HT1080 (cell line): ENCODE measurements at regions not wholly inside any gene's neighbourhood (a gene's known extent, or its start where the extent isn't known, plus 50 kb on each side); places are given as distances from the start of the nearest gene placed in this dataset.

Experiments
- DNase-seq: peaks from one replicate; pipeline ENCODE4 v3.0.0-alpha.2; 2015; ENCODE audit warnings: low read depth

DNA sequence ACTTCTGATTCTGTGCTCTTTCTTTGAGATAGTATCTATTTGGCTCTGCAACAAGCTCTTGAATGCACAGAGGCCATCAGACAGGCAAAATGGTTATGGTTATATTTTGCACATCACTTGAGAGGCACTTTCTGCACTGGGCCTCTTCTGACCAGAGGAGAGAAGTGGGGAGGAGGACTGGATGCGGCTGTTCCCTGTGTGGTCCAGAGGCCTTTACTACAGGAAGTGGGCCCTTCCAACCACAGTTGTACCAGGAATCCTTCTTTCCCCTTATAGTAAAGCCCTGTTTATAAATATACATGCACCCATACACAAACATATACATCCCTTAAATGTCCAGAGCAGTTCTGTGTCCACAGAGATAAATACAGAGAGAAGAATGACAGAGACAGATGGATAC, 182.7 kb upstream of the HHIP start:
- no peak for DNase-seq

DNA sequence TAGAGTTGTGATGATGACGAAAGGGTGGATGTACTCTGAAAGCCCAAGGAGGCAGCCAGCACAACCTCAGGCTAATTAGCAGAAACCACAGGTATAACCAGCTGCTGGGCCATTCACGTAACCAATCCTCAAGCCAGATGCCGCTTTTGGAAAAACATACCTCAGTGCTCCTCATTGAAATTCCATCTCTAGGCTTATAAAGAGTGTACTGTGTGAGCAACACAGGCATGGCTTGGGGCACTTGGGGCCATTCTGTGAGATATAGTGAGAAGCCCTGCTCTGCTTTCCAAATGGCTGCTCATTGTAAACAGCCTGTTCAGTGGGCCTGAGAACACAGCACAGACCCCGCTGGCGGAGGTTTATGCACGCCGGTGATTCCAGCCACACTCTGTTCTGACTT, 182.1 kb upstream of the HHIP start:
- DNase-seq: no peak

DNA sequence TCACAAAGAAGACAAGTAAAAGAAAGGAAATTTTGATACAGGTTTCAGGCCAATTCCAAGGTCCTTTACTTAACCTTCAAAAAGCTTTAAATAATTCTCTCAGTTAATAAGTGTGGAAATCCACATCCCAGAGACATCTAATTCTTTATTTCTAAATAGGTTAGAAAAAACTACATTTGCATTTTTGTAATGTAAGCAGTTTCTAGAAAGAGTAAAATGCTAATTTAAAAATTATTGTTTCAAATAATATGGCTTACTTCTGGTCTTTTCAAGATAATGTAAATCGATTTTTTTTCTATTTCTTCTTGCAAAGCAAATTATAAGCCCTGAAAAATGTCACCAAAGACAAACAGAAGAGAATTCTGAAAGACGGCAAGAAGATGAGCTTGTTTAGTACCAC, 180.4 kb upstream of the HHIP start:
- DNase-seq: no peak

DNA sequence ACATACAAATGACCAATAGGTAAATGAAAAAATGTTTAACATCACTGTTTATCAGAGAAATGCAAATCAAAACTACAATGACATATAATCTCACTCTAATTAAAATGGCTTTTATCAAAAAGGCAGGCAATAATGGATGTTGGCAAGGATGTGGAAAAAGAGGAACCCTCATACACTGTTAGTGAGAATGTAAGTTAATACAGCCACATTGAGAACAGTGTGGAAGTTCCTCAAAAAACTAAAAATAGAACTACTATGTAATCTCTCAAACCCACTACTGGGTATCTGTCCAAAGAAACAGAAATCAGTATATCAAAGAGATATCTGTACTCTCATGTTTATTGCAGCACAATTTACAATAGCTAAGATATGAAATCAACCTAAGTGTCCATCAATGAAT, 165.9 kb upstream of the HHIP start:
- DNase-seq: no peak

DNA sequence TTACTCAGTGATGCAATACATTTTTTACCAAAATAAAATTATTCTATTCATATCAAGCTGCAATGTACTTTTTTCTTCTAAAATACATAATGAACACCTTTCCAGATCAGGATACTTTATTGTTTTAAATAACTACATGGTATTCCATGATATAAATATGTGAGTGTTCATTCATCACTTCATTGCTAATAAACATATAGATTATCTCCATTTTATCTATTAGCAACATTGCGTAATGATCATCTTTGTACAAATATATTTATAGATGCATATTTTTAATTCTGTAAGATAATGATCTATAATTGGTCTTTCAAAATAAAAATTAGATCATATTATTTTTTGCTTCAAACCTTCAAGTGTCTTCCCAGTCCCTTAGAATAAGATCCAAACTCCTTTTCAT, 156.1 kb upstream of the HHIP start:
- no peak for DNase-seq

DNA sequence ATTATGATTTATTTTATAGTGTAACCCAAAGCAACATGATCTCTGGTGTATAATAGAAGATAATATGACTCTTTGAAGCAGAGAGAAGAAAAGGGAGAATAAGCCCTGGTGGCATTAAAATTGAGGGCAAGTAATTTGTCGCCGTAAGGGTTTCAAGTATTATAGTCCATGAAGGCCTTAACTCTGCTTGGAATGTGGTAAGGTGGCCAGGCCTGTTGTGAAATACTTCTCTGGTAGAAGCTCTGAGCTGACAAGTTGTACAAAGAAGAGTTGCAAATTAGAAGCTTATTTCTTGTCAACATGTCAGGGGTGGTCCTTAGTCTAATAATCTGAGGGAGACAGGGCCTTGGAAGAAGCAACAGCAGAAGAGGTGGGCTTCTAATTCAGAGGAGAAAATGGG, 151.7 kb upstream of the HHIP start:
- no peak for DNase-seq

DNA sequence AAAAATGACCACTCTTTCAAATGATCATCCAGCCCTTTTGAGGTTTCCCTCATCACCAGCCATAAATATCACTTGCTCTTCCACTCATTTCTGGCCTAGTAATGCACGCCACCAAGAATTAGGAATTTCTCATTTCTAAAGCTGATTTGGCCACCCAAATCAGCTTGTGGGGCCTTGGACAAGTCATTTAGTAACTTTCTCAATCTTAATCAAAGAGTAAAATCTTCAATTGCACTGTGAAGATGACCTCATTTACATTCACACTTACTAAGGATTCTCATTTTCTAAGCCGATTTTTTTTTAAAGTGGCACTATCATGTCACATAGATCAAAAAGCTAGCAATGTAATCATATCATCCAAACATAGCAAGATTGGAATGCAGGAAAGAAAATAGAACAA, 150.0 kb upstream of the HHIP start:
- DNase-seq: no peak

DNA sequence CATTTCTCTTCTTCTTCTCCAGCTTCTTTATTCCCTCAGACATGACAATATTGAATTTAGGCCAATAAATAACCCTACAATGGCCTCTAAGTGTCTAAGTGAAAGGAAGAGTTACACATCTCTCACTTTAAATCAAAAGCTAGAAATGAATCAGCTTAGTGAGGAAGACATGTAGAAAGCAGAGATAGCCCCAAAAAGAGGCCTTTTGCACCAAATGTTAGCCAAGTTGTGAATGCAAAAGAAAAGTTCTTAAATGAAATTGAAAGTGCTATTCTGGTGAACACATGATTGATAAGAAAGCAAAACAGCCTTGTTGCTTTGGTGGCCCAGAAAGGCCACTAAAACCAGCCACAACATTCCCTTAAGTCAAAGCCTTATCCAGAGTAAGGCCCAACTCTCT, 146.2 kb upstream of the HHIP start:
- no peak for DNase-seq

DNA sequence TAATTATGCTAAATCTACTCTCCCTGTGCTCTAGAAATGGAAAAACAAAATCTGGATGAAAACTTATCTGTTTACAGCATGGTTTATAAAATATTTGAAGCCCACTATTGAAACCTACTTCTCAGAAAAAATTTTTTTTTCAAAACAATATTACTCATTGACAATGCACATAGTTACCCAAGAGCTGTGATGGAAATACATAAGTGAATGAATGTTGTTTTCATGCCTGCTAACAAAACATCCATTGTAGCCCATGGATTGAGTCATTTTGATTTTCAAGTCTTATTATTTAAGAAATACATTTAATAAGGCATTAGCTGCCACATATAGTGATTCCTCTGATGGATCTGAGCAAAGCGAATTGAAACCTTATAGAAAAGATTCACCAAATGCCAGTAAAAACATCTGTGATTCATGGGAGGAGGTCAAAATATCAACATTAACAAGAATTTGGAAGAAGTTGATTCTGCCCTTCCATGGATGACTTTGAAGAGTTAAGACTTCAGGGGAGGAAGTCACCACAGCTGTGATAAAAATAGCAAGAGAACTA, 144.7 kb upstream of the HHIP start:
- DNase-seq: no peak

DNA sequence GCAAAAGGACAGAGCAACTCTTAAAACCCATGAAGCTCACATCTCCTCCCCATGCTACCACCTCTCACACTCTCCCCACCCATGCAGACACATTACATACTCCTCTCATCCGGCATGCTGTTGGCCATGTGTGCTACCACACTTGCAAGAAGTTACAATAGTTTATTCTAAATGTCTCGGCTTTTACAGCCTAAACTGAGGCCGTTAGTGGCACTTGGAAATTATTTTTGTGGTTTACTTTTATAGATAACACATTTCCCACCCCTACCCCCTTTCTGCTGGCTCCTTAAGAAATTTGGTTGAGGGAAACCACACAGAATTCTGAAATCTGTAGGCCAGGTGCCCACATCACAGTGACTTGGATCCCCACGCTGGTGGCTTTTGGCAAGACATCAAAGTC, 141.1 kb upstream of the HHIP start:
- DNase-seq: no peak

DNA sequence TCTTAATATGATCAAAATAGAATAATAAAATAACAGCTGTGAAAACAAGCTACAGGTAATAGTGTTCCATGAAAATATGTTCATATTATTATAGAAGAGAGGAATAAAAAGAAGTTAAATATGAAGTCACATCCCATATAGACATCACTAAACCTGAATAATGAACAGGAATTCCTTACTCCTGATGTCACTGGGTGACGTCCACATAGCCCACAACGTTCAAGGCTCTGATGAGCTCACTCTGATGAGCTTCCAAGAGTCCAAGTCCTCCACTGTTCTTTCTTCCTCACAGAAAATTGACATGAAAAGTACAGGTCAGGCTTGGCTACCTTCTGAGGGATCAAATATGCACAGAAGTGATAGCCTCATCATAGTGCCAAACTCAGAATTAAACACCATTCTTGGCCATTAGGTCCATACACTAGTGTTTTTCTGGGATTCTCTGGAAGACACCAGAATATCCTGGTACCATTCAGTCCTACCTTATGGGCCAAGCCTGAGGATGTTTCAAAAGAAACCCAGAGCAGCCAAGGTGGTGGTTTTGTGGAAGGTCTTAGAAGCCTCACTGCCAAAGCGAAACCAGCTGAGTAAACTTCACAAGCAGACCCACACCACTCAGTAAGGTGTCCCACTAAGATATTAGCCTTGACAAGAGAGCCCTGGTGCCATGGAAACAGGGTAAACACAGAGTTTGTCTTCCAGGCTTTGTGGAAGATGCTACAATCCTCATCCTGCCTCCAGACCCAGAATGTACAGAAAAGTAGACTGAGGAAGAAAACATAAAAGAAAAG, 138.4 kb upstream of the HHIP start:
- DNase-seq: peak; percentile 15

DNA sequence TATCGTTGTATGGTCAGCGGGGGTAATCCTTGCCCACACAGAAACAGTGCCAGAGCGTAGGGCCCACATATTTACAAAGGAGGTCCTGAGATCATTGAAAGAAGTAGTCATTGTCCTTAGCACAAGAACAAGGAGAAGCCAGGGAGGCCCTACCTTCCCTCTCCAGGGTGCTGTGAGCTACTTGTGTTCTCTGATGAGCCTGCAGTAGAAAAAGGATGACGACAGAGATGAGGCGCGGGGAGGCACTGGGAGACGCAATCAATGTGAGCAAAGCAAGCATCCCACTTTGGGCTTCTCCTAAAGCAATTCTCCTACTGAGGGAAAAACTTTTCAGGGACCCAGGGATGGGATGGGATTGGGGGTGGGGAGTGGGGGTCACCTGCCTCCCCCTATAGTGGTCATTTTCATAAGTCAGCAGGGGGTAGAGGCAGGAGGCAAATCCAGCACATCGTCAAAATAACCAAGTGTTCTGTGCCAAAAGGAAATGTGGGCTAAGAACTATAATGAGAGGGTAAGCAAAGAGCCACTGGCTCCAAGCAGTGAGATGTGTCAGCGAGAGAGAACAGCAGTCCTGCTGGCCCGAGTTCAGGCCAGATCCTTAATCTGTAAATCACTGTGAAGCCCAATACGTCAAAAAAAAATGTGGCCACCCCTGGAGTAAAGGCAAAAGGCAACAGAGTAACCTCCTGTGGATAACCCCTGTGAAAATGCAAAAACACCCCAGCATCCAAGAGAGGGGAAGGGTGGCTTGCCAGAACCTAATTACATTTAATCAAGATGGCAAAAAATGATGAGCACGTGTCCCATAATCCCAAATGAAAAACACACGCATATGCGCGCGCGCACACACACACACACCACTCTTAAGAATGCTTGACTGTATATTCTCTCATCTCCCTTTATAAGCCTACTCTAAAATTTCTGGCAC, 136.6 kb upstream of the HHIP start:
- no peak for DNase-seq

DNA sequence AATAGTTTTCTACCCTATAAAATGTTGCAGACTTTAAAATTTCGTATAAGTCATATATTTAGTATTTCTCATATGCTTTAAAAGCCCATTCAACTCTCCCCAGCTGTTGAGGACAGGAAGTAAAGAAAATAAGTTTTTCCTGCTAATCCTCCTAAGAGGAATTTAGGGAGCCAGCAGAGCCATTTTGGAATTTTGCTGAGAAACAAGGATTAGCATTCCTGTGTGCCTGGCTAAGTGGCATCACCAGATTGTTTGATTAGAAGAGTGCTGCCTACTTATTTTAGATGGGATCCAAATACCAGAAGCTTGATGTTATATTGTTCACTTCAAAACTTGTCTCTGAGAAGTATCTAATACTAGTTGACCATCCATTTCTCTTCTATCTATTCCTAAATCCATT, 131.2 kb upstream of the HHIP start:
- DNase-seq: no peak

DNA sequence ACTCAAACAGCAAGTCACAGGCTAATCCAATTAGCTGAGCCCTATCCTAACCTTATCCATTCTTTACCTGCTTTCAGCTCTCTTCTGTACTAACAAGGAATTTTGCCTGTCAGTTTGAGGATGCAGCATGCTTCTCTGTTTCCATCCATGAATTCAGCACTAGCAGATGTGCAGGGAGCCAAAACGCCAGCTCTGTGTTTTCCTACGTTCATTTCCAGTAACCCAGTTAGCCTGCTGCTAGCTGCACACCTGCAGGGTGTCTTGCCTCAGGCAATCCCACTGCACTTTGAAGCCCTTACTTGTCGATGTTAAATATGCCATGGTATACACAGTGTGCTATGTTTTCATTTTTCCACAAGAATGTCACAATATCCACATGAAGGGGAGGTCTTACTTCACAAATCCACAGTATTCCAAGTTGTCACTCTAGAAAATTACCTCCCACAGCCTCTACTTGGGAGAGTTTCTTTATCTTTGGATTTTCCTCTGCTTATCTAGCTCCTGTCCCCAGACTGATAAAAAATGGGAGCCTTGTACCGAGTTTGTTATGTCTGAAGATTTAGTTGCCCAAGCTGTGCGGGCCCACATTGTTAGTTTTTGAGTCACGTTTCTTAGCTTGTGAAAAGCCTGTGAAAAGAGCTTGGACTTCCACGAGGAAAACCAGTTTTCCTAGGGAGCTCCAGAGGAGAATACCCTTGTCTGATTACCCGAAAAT, 127.6 kb upstream of the HHIP start:
- no peak for DNase-seq

DNA sequence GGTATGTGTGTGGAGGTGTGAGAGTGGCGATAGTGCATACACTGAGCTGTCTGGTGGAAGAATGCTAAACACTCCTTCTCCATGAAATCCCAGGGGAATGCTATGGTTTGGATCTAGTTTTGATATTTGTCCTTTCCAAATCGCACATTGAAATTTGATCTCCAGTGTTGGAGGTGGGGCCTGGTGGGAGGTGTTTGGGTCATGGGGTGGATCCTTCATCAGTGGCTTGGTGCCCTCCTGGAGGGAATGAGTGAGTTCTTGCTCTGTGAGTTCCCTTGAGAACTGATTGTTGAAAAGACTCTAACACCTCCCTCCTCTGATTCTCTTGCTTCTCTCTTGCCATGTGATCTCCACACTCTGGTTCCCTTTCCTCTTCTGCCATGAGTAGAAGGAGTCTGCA, 114.1 kb upstream of the HHIP start:
- DNase-seq: no peak

DNA sequence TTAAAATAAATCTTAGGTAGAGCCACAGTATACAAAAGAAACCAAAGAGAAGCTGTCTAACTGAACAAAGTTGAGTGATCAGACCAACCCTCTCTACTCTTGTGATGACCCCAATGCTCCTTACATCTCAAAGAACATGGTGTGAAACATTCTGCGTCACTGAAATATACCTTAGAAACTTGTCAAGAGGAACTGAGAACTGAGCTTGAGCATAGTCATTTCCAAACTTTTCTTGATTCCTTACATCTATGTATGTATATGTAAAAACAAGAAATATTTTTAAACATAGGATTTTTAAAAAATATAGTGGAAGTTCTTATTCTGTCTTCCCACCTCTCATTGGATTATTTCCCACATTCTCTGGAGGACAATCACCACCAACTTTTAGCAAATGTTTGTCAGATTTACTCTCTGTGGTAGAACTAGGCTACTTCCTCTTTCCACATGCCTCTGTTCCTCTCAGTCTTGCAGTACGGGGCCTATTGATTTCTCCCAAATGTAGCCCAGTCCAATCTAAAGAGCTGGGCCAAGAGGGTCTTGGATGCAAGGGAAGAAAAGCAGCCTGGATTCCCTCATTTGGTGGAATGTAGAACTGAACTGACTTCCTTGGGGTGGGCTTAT, 98.2 kb upstream of the HHIP start:
- no peak for DNase-seq

DNA sequence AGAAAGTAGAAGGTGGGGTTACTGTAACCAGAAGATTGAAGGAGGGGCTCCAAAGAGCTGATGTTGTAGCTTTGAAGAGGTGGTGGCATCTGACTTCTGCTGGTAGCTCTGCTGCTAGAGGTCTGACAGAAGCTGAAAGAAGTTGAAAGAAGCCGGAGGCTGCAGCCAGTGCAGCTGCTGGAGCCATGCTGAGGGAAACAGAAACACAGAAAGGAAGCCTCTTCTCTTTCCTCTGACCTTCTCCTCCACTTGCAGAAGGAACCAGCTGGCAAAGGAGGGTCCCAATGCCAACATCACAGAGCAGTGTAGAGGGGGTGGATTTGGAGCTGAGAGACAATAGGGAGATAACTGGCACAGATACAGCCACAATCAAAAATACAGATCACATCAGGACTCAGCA, 89.3 kb upstream of the HHIP start:
- no peak for DNase-seq

DNA sequence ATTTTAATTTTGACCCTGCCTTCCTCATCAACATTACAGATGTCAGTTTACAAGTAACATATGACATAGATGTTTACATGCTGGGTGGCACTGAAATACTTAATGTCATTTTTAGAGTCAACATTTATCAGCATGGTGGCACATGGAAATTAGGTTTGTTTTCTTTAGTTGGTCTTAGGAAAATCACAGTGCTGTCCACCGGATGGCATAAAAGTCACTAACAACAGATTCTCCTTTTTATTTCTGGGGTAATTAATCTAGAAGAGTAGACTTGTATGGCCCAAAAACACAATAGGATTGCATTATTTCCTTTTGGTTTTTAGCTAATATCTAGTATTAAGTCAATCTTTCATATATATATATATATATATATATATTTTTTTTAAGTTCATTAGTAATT, 88.6 kb upstream of the HHIP start:
- DNase-seq: no peak

DNA sequence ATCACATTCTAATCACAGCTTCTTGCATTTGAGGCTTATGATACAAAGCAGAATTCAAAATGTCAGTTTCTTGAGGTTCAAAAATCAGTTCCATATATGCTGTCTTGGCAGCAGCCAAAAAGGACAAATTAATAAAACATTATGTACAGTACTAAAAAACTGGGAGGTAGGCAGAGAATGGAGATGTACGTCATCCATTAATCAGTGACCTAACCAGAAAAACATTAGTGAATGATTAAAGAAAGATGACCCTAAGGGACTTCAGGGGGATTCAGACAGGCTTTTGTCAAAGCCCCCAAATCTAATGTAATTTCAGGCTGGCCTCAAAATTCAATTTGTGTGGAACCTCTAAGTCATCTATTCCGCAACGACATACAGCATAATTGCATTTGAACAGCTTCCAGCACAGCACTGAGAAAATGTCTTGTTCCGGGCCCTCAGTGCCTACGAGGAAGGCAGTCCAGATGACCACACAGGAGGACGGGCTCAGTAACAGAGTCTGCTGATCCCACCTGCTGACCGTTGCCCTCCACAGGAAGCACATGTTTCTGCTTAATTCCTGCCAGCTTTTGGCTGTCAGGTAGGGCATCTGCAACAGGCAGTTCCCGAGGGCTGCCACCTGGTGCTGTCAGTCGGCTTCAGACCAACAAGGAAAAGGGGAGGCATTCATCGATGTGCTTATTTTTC, 83.8 kb upstream of the HHIP start:
- no peak for DNase-seq

DNA sequence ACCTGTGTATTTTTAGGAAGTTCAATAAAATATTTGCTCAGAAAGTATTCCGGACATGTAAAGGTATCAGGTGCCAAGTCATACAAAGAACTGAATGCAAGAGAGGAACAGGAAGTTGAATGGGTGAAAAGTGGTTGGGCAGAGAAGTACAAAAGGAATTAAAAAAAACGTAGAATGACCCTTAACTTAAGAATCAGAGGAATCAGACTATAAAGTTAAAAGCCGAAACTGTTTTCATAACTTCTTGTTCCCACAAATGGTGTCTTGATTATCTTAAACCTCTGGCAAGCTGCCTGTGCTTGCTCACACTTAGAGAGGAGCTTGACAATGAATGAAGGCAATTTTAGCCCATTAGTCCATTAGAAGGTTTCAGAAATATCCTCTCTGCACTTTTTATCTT, 81.6 kb upstream of the HHIP start:
- no peak for DNase-seq
